Testis (tissue), 2 donors: ENCODE measurements at regions not wholly inside any gene's neighbourhood (a gene's known extent, or its start where the extent isn't known, plus 50 kb on each side); places are given as distances from the start of the nearest gene placed in this dataset.

ENCODE experiments used
- DNase-seq: peaks from one replicate; pipeline ENCODE4 v3.0.0-alpha.2; 2019
- H3K27ac ChIP-seq, 2 donors: fragments of 200-600 bp; sonication (generic); one replicate each; pipeline ENCODE4 v1.5.1; 2019
- H3K27me3 ChIP-seq: fragments of 200-600 bp; sonication (generic); one replicate; pipeline ENCODE4 v1.5.1; 2019
- H3K36me3 ChIP-seq: fragments of 200-600 bp; sonication (generic); one replicate; pipeline ENCODE4 v1.5.1; 2017; ENCODE audit warnings: low read depth; ENCODE audit errors: missing control alignments
- H3K4me1 ChIP-seq: fragments of 200-600 bp; sonication (generic); one replicate; pipeline ENCODE4 v1.5.1; 2019
- H3K4me3 ChIP-seq, 2 donors: fragments of 200-600 bp; sonication (generic); one replicate each; pipeline ENCODE4 v1.5.1; 2017 to 2019
- H3K9me3 ChIP-seq: fragments of 200-600 bp; sonication (generic); one replicate; pipeline ENCODE4 v1.5.1; 2017
- POLR2A ChIP-seq: fragments of 450-650 bp; IDR thresholded peaks from one replicate; pipeline ENCODE4 v1.6.1; 2017; ENCODE audit warnings: antibody characterized with exemption, mild to moderate bottlenecking, moderate library complexity
- WGBS, 2 donors: methylation state at CpG; one replicate each; pipeline ENCODE4 v1.1.5; 2018; 5-methylcytosine and 5-hydroxymethylcytosine counted together
- intact Hi-C: fragments of 100-400 bp; cut with DNase I; formaldehyde crosslinking; loops from one replicate; pipeline ENCODE4 v1.15.1; 2023; ENCODE audit warnings: low total_unique reads
- TF ChIP-seq, protein P1 (sequence below), 3 experiments: fragments of 450-650 bp in 2 of 3; fragments of 200-600 bp in 1 of 3; sonication (generic) in 1 of 3; IDR thresholded peaks; one replicate each; pipeline ENCODE4 v1.5.1; 2016 to 2019; ENCODE audit warnings: antibody characterized with exemption in 3 of 3, mild to moderate bottlenecking in 2 of 3, moderate library complexity in 1 of 3

DNA sequence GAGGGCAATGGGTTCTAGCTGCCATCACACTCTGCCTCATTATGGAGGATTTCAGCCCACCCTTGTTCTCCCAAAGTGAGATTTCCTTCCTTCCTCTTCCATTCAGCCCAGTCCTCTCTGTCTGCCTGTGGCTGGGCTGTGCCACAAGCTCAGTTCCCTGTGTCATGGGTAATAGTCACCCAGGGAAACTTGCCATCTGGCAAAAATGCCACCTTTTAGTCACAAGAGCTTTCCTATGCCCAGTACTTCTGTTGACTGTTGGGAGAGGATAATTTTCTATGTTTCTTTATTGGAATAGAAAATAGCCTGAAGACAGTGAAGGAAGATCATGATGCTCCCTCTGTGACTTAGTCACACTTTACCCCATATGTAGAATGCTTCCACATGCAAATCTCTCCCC is 71.4 kb downstream of the TLR4 start:
- TF ChIP-seq, protein P1, sequence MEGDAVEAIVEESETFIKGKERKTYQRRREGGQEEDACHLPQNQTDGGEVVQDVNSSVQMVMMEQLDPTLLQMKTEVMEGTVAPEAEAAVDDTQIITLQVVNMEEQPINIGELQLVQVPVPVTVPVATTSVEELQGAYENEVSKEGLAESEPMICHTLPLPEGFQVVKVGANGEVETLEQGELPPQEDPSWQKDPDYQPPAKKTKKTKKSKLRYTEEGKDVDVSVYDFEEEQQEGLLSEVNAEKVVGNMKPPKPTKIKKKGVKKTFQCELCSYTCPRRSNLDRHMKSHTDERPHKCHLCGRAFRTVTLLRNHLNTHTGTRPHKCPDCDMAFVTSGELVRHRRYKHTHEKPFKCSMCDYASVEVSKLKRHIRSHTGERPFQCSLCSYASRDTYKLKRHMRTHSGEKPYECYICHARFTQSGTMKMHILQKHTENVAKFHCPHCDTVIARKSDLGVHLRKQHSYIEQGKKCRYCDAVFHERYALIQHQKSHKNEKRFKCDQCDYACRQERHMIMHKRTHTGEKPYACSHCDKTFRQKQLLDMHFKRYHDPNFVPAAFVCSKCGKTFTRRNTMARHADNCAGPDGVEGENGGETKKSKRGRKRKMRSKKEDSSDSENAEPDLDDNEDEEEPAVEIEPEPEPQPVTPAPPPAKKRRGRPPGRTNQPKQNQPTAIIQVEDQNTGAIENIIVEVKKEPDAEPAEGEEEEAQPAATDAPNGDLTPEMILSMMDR (IDR thresholded peaks at IDR 0.05): no peak
- no peak for TF ChIP-seq POLR2A
- H3K4me1 ChIP-seq: no peaks in the 10 kb centered on the region
- intact Hi-C loops: no loop called here
- DNase-seq: no peak
- H3K27ac ChIP-seq: no peak overlapping the region
- H3K36me3 ChIP-seq: no peaks in the 10 kb centered on the region
- H3K4me3 ChIP-seq: no peak overlapping the region
- no peaks in the 10 kb centered on the region for H3K27me3 ChIP-seq
- H3K9me3 ChIP-seq: no peaks in the 10 kb centered on the region

DNA sequence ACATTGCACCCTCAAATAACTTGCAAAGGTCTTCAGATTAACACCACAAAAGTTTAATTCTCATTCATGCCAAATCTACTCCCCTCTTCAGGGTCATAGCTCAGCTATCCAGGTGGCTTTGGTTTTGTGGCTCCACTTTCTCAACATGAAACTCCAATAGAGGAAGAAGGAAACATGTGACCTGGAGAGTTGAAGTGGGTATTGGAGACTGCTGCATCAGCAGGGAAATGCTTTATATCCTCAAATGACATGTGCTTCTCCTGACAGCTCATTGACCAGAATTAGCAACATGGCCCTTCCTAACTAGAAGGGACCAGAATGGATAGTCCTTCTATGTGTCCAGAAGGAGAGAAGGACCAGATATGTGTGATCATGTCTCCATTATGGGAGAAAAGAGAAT is 73.6 kb downstream of the TLR4 start:
- TF ChIP-seq, protein P1 (IDR thresholded peaks at IDR 0.05): no peak
- no peak for TF ChIP-seq POLR2A
- Histone ChIP-seq H3K9me3 (no peaks in the 10 kb centered on the region), H3K36me3 (no peaks in the 10 kb centered on the region), H3K4me3 (no peak overlapping the region), H3K27me3 (no peaks in the 10 kb centered on the region), H3K4me1 (no peaks in the 10 kb centered on the region), H3K27ac (no peak overlapping the region)
- intact Hi-C loops: no loop called here
- DNase-seq: no peak

DNA sequence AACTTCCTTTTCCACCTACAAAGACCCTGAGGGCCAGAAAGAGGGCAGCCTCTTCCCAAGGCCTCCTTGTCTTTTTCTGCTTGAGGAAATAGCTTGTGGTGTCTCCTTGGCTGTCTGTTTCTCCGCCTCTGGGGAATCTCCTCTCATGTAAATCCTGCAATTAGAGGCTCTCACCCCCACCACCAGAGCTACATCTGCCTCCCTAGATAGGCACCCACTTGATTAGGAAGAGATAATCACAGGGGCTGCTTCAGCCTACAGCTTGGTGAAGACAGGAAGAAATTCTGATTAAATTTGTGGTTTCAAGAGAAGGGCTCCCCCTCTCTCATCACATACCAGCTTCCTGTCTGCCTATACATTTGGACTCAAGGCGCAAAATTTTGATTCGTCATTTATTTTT is 75.6 kb downstream of the TLR4 start:
- DNase-seq: no peak
- H3K9me3 ChIP-seq: no peaks in the 10 kb centered on the region
- no peaks in the 10 kb centered on the region for H3K4me1 ChIP-seq
- H3K27ac ChIP-seq: no peak overlapping the region
- no peak for TF ChIP-seq POLR2A
- TF ChIP-seq, protein P1 (IDR thresholded peaks at IDR 0.05): no peak
- no peaks in the 10 kb centered on the region for H3K36me3 ChIP-seq
- intact Hi-C loops: no loop called here
- H3K4me3 ChIP-seq: no peak overlapping the region
- WGBS, 2 donors: 80% methylated on average over 3 of the region's 3 CpGs
- H3K27me3 ChIP-seq: no peaks in the 10 kb centered on the region

DNA sequence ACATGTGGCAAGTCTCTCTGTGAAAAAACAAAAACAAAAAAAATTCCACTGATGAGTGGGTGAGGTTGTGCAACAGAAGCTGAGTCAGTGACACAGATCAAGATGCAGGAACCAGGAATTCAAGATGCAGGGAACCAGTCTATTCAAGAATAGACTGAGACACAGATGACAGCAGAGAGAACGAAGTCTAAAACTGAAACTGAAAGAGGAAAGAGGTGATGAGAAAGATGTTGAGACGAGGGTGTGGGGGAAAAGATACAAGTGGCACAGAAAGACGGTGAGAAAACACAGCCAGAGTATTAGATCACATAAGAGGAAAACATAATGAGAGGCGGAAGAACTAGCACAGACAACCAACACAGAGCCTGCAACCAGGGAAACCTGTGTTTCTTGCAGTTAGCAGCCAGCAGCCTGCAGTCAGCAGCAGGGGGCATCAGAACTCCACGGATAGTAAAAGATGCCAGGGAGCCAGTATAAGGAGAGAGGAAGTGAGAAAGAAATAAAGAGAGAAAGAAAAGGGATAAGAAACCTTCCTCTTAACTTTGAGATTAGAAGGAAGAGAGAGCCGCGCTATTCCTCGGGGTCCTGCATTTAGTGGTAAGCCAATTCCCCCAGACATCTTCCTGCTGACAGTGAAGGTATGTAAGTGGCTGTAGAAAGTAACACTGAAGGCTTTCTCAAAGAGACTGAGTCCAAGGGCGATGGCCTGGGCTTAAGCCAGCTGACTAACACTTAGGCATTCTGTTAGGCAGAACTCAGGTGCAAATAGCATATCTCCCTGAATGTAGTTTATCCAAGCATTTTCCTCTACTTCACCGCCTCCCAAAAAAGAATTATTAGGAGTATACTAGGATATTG is 79.0 kb downstream of the TLR4 start:
- intact Hi-C loops: no loop called here
- no peaks in the 10 kb centered on the region for H3K36me3 ChIP-seq
- H3K4me3 ChIP-seq: peak overlapping the region in 1 of 2 donors; percentile 28
- DNase-seq: peak; percentile 82
- 26 to 30% methylated on average over 10 of the region's 10 CpGs for WGBS, 2 donors
- H3K9me3 ChIP-seq: no peaks in the 10 kb centered on the region
- H3K27me3 ChIP-seq: no peaks in the 10 kb centered on the region
- TF ChIP-seq, protein P1 (IDR thresholded peaks at IDR 0.05): peak; percentile 27 to 64 (median 44)
- no peak for TF ChIP-seq POLR2A
- H3K4me1 ChIP-seq: peaks cover 10% of the 10 kb centered on the region
- H3K27ac ChIP-seq: no peak overlapping the region

DNA sequence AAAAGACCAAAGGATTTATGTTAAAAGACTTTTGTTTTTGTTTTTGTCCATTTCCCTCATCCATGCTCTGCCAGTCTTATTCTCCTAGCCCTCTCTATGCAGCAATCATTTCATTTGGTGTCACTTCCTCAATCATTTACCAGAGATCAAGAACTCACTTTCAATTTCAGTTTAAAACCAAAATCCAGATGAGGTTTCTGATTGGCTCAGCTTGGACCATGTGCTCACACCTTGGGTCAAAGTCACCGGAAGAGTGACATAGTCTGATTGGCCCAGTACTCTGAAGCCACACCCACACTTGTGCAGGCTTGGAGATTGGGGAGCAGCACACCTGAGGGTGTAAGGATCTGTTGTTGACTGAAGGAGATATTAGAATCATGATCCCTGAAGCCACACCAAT is 79.6 kb downstream of the TLR4 start:
- no peaks in the 10 kb centered on the region for H3K27me3 ChIP-seq
- no peak overlapping the region for H3K4me3 ChIP-seq
- H3K36me3 ChIP-seq: no peaks in the 10 kb centered on the region
- H3K9me3 ChIP-seq: no peaks in the 10 kb centered on the region
- no peak for DNase-seq
- H3K27ac ChIP-seq: no peak overlapping the region
- no peak for TF ChIP-seq POLR2A
- TF ChIP-seq, protein P1 (IDR thresholded peaks at IDR 0.05): no peak
- WGBS, 2 donors: 83 to 84% methylated on average over 1 of the region's 1 CpG
- peaks cover 10% of the 10 kb centered on the region for H3K4me1 ChIP-seq
- intact Hi-C loops: no loop called here
